OCI-LY7 (cell line): ENCODE measurements at regions not wholly inside any gene's neighbourhood (a gene's known extent, or its start where the extent isn't known, plus 50 kb on each side); places are given as distances from the start of the nearest gene placed in this dataset.

ENCODE experiments used
- BruUV-seq: library from RNA; stranded (reverse); fragments of 400-500 nt; replicated peaks from 2 replicates; lab custom pipeline; 2021; lab: Mats Ljungman, UMichigan
- CTCF ChIA-PET: fragments of 300-600 bp; sonication (Branson Sonifier 250); formaldehyde crosslinking; loops from one replicate; lab custom pipeline; 2022; ENCODE audit warnings: antibody characterized with exemption; ENCODE audit not compliant: unreplicated experiment; lab: Charles Lee
- POLR2A ChIA-PET: fragments of 300-600 bp; sonication (Branson Sonifier 250); formaldehyde crosslinking; loops from one replicate; lab custom pipeline; 2022; ENCODE audit warnings: antibody characterized with exemption; lab: Charles Lee
- DNase-seq: peaks from one replicate; pipeline ENCODE4 v3.0.0-alpha.2; 2015; ENCODE audit warnings: low spot score
- H2AFZ ChIP-seq: fragments of 200-600 bp; sonication (generic), shearing (Covaris generic); 2 replicates; pipeline ENCODE4 v1.6.1; 2014; ENCODE audit warnings: mild to moderate bottlenecking, antibody characterized with exemption, low read length, moderate library complexity
- H3K27ac ChIP-seq: fragments of 200-600 bp; sonication (generic); 2 replicates; pipeline ENCODE4 v1.5.1; 2014; ENCODE audit warnings: mixed run types, low read depth, mild to moderate bottlenecking, moderate library complexity, low read length, inconsistent platforms; ENCODE audit not compliant: poor library complexity, severe bottlenecking
- H3K36me3 ChIP-seq: fragments of 200-600 bp; sonication (generic); 2 replicates; pipeline ENCODE4 v1.6.1; 2014; ENCODE audit warnings: mild to moderate bottlenecking, antibody characterized with exemption, low read length, moderate library complexity, mixed read lengths; ENCODE audit not compliant: insufficient read depth
- H3K4me1 ChIP-seq: fragments of 200-600 bp; sonication (generic); 2 replicates; pipeline ENCODE4 v1.5.1; 2014; ENCODE audit warnings: mild to moderate bottlenecking, low read length; ENCODE audit not compliant: insufficient read depth, poor library complexity, severe bottlenecking
- H3K4me2 ChIP-seq: fragments of 200-600 bp; sonication (generic); 2 replicates; pipeline ENCODE4 v1.6.1; 2014; ENCODE audit warnings: mild to moderate bottlenecking, low read length
- H3K4me3 ChIP-seq: fragments of 200-600 bp; sonication (generic); 2 replicates; pipeline ENCODE4 v1.5.1; 2014; ENCODE audit warnings: mild to moderate bottlenecking, low read depth, low read length; ENCODE audit not compliant: poor library complexity, severe bottlenecking
- H3K79me2 ChIP-seq: fragments of 200-600 bp; sonication (generic); 2 replicates; pipeline ENCODE4 v1.6.1; 2016; ENCODE audit warnings: low read depth, mild to moderate bottlenecking, low read length, moderate library complexity, mixed read lengths; ENCODE audit not compliant: insufficient read depth
- H3K9me2 ChIP-seq: fragments of 200-600 bp; sonication (generic); 2 replicates; pipeline ENCODE4 v1.6.1; 2016; ENCODE audit warnings: mild to moderate bottlenecking, low read length, mixed read lengths; ENCODE audit not compliant: insufficient read depth
- H3K9me3 ChIP-seq: fragments of 200-600 bp; sonication (generic); 2 replicates; pipeline ENCODE4 v1.6.1; 2014; ENCODE audit warnings: mild to moderate bottlenecking, mixed run types, low read length, mixed read lengths
- H4K20me1 ChIP-seq: fragments of 200-600 bp; sonication (generic); 2 replicates; pipeline ENCODE4 v1.6.1; 2014; ENCODE audit warnings: mild to moderate bottlenecking, antibody characterized with exemption, low read length, moderate library complexity, mixed read lengths; ENCODE audit not compliant: insufficient read depth
- CTCF ChIP-seq: fragments of 200-600 bp; sonication (generic); conservative IDR thresholded peaks from 2 replicates; pipeline ENCODE4 v1.5.1; 2014; ENCODE audit warnings: mild to moderate bottlenecking, antibody characterized with exemption, low read length, moderate library complexity, mixed read lengths
- EZH2phosphoT487 ChIP-seq: fragments of 200-600 bp; sonication (generic); IDR thresholded peaks from 2 replicates; pipeline ENCODE4 v1.6.1; 2018; ENCODE audit warnings: low read depth, borderline replicate concordance, mild to moderate bottlenecking, mixed run types, antibody characterized with exemption, low read length, moderate library complexity, mixed read lengths
- intact Hi-C: fragments of 100-400 bp; cut with micrococcal nuclease; formaldehyde crosslinking; loops from one replicate; pipeline ENCODE4 v1.10.0; 2022; ENCODE audit not compliant: unreplicated experiment

GRCh38 chr11:106395716-106396349, 318.4 kb downstream of the AASDHPPT start:
- Histone ChIP-seq H3K9me3 (no peaks in the 10 kb centered on the region), H3K27ac (no peak overlapping the region), H3K36me3 (no peaks in the 10 kb centered on the region), H2AFZ (no peak overlapping the region), H3K4me2 (no peak overlapping the region), H3K79me2 (no peaks in the 10 kb centered on the region), H4K20me1 (no peaks in the 10 kb centered on the region), H3K4me3 (no peak overlapping the region), H3K9me2 (no peaks in the 10 kb centered on the region), H3K4me1 (no peaks in the 10 kb centered on the region)
- intact Hi-C loops, result no loop called here
- BruUV-seq, result no TSS peak
- ChIA-PET CTCF (no interaction called here), POLR2A (no interaction called here)
- TF ChIP-seq EZH2phosphoT487 (no peak), CTCF (no peak)
- no peak for DNase-seq

- Histone ChIP-seq H4K20me1 (no peaks in the 10 kb centered on the region), H3K27ac (no peak overlapping the region), H3K79me2 (no peaks in the 10 kb centered on the region), H3K9me3 (no peaks in the 10 kb centered on the region), H3K9me2 (no peaks in the 10 kb centered on the region), H3K36me3 (no peaks in the 10 kb centered on the region), H2AFZ (no peak overlapping the region), H3K4me2 (no peak overlapping the region), H3K4me3 (no peak overlapping the region), H3K4me1 (no peaks in the 10 kb centered on the region)
- DNase-seq, result no peak
- TF ChIP-seq CTCF, result no peak
- no peak for TF ChIP-seq EZH2phosphoT487
- CTCF ChIA-PET, result no interaction called here
- no TSS peak for BruUV-seq
- POLR2A ChIA-PET, result no interaction called here
- intact Hi-C loops, result no loop called here
These were observed 320.5 kb downstream of the AASDHPPT start for GRCh38 chr11:106397787-106398501.

- no peaks in the 10 kb centered on the region for H3K4me1 ChIP-seq
- ChIA-PET POLR2A (no interaction called here), CTCF (no interaction called here)
- no peak for TF ChIP-seq EZH2phosphoT487
- no peak for TF ChIP-seq CTCF
- no peak overlapping the region for H2AFZ ChIP-seq
- no peaks in the 10 kb centered on the region for H3K79me2 ChIP-seq
- intact Hi-C loops, result no loop called here
- no peak overlapping the region for H3K27ac ChIP-seq
- H4K20me1 ChIP-seq, result no peaks in the 10 kb centered on the region
- DNase-seq, result no peak
- no peak overlapping the region for H3K4me3 ChIP-seq
- no TSS peak for BruUV-seq
- H3K9me3 ChIP-seq, result no peaks in the 10 kb centered on the region
- H3K4me2 ChIP-seq, result no peak overlapping the region
- no peaks in the 10 kb centered on the region for H3K9me2 ChIP-seq
- no peaks in the 10 kb centered on the region for H3K36me3 ChIP-seq
These were observed 321.1 kb downstream of the AASDHPPT start for GRCh38 chr11:106398502-106399075.
